ENCODE measurements at regions not wholly inside any gene's neighbourhood (a gene's known extent, or its start where the extent isn't known, plus 50 kb on each side); places are given as distances from the start of the nearest gene placed in this dataset.

DNA sequence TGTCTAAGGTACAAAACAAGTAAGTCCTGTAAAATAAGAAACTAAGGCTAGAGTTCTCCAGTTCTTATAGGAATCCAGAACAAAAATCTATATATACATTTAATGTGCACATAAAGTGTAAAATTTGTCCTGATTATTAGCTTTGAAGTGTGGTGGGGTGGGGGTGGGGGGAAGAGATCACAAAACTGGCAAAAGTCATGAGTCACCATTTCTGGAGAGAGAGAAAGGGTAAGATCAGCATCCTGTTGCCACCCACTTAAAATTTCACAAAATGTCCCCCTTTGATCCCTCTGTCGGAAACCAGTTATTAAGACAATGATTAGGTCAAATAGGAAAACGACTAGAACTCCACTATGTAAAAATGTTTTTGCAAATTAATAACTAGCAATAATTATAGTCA, 482.0 kb upstream of the POU3F2 start:
- TF ChIP-seq, protein P1, sequence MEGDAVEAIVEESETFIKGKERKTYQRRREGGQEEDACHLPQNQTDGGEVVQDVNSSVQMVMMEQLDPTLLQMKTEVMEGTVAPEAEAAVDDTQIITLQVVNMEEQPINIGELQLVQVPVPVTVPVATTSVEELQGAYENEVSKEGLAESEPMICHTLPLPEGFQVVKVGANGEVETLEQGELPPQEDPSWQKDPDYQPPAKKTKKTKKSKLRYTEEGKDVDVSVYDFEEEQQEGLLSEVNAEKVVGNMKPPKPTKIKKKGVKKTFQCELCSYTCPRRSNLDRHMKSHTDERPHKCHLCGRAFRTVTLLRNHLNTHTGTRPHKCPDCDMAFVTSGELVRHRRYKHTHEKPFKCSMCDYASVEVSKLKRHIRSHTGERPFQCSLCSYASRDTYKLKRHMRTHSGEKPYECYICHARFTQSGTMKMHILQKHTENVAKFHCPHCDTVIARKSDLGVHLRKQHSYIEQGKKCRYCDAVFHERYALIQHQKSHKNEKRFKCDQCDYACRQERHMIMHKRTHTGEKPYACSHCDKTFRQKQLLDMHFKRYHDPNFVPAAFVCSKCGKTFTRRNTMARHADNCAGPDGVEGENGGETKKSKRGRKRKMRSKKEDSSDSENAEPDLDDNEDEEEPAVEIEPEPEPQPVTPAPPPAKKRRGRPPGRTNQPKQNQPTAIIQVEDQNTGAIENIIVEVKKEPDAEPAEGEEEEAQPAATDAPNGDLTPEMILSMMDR (IDR thresholded peaks at IDR 0.05): no peak
- TF ChIP-seq POLR2A (IDR thresholded peaks at IDR 0.05): no peak
